ENCODE measurements at regions not wholly inside any gene's neighbourhood (a gene's known extent, or its start where the extent isn't known, plus 50 kb on each side); places are given as distances from the start of the nearest gene placed in this dataset.
"Not testable (repeated sequence)": the region's sequence is repeated elsewhere in the genome, so short reads cannot be mapped to it uniquely, and the experiment has no call there.

DNA sequence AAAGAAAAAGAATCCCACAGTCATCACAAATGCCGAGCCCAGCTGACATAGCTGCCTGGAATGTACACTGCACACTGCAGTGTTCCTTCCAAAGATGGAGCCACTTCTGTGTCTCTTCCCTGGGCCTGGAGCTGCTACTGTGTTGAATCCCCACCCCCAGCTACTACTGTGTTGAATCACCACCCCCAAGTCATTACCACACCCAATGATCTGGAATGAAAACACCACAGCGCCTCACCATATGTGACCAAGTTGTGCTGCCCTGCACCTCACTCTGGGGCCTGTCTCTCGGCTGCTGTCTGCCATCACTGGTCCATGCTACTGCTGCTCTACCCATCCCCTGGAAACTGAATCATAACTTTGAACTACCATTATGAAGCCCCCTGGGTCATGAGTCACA is 861.2 kb downstream of the UQCRFS1 start:
- Mint-ChIP-seq H3K4me3 (ENCODE audit: low read depth) (no peak overlapping the region), H3K27me3 (ENCODE audit: low read depth) (no peaks in the 10 kb centered on the region), H3K36me3 (ENCODE audit: low read depth) (no peaks in the 10 kb centered on the region), H3K27ac (no peak overlapping the region), H3K9me3 (peaks cover 12% of the 10 kb centered on the region), H3K4me1 (ENCODE audit: low read depth) (no peaks in the 10 kb centered on the region)
- intact Hi-C loops (cut with micrococcal nuclease), result no loop called here
- no peak for DNase-seq (ENCODE audit: low spot score)

DNA sequence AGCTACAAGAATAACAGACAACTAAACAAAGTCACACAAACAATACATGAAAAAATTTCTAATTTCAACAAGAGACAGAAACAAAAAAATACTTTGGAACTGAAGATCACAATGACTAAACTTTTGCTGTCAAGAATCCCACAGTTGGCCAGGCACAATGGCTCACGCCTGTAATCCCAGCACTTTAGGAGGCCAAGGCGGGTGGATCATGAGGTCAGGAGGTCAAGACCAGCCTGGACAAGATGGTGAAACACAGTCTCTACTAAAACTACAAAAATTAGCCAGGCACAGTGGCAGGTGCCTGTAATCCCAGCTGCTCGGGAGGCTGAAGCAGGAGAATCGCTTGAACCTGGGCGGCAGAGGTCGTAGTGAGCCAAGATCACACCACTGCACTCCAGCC is 861.6 kb downstream of the UQCRFS1 start:
- H3K4me3 Mint-ChIP-seq (ENCODE audit: low read depth); DNase-seq (ENCODE audit: low spot score); H3K36me3 Mint-ChIP-seq (ENCODE audit: low read depth); H3K27ac Mint-ChIP-seq; H3K27me3 Mint-ChIP-seq (ENCODE audit: low read depth); intact Hi-C loops (cut with micrococcal nuclease); H3K4me1 Mint-ChIP-seq (ENCODE audit: low read depth): not testable (repeated sequence)
- peaks cover 15% of the 10 kb centered on the region for H3K9me3 Mint-ChIP-seq

DNA sequence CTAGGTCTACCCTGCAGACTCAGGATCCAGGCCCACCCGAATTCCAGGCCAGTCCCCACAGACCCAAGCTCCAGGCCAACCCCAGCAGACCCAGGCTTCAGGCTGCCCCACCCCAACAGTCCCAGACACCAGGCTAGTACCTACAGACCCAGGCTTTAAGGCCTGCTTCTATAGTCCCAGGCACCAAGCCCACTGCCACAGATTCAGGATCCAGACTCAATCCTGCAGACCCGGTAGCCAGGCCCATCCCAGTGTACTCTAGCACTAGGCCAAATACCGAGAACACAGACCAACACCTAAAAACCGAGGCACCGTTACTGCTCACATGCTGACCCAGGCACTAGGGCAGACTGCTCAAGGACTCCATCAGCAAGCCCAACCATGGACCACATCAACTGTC is 862.3 kb downstream of the UQCRFS1 start:
- intact Hi-C loops (cut with micrococcal nuclease), result no loop called here
- no peak for DNase-seq (ENCODE audit: low spot score)
- no peaks in the 10 kb centered on the region for H3K4me1 Mint-ChIP-seq (ENCODE audit: low read depth)
- no peaks in the 10 kb centered on the region for H3K27me3 Mint-ChIP-seq (ENCODE audit: low read depth)
- H3K9me3 Mint-ChIP-seq, result peaks cover 15% of the 10 kb centered on the region
- no peak overlapping the region for H3K27ac Mint-ChIP-seq
- no peaks in the 10 kb centered on the region for H3K36me3 Mint-ChIP-seq (ENCODE audit: low read depth)
- H3K4me3 Mint-ChIP-seq (ENCODE audit: low read depth), result no peak overlapping the region

DNA sequence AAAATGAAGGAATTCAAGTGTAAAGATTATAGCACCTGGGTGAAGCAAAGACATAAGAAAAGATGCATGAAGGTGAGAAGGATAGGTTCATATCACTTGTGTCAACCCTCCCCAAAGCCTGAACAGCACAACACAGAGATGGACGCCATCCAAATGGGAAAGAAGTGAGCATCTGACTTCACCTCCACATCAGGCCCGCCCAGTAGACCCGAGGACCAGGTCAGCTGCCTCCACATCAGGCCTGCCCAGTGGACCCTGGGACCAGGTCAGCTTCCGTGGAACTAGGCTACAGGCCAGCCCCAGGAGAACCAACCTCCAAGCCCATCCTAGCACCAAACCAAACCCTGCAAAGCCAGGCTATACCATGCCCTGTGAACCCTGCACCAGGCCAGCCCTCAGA is 862.9 kb downstream of the UQCRFS1 start:
- Mint-ChIP-seq H3K4me1 (ENCODE audit: low read depth) (no peaks in the 10 kb centered on the region), H3K4me3 (ENCODE audit: low read depth) (no peak overlapping the region), H3K27me3 (ENCODE audit: low read depth) (no peaks in the 10 kb centered on the region), H3K27ac (no peak overlapping the region), H3K36me3 (ENCODE audit: low read depth) (no peaks in the 10 kb centered on the region), H3K9me3 (peaks cover 15% of the 10 kb centered on the region)
- DNase-seq (ENCODE audit: low spot score), result no peak
- intact Hi-C loops (cut with micrococcal nuclease), result no loop called here

DNA sequence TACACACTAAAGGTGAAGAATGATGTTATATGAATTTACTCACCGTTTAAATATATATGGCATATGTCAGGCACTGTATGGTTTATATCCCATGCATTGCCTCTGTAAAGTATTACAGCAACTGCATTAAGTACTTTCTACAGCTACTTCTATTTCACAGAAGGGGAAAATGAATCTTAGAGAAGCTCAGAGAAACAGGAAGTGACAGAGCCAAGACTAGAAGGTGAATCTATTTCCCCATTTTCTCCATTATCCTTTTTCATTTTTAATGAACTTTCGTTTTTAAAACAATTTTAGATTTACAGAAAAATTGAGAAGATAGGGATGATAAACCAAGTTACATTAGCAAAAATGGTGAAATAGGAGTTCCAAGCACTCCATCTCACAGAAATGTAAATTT is 863.3 kb downstream of the UQCRFS1 start:
- Mint-ChIP-seq H3K4me1 (ENCODE audit: low read depth) (no peaks in the 10 kb centered on the region), H3K27ac (no peak overlapping the region), H3K27me3 (ENCODE audit: low read depth) (no peaks in the 10 kb centered on the region), H3K4me3 (ENCODE audit: low read depth) (no peak overlapping the region), H3K36me3 (ENCODE audit: low read depth) (no peaks in the 10 kb centered on the region), H3K9me3 (peaks cover 15% of the 10 kb centered on the region)
- no peak for DNase-seq (ENCODE audit: low spot score)
- intact Hi-C loops (cut with micrococcal nuclease), result no loop called here

DNA sequence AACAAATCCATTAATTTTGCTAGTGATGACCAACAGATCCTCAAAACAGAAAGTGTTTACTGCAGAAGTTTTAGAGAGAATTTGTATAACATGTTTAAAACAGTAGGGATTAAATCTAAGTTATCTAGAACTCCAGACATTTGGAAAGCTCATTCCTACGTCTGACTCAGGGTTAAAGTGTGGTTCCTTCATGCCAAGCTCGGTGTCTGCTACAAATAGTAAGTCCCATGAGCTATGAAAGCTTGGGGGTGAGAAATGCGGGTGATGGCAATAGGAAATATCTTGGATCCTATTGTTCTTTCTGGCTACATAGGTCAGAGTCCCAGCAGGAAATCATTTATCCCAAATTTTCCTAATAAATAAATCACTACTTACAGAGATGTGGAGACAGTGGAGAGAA is 867.1 kb downstream of the UQCRFS1 start:
- Mint-ChIP-seq H3K27ac (no peak overlapping the region), H3K4me1 (ENCODE audit: low read depth) (no peaks in the 10 kb centered on the region), H3K9me3 (peaks cover 10% of the 10 kb centered on the region), H3K27me3 (ENCODE audit: low read depth) (no peaks in the 10 kb centered on the region), H3K36me3 (ENCODE audit: low read depth) (no peaks in the 10 kb centered on the region), H3K4me3 (ENCODE audit: low read depth) (no peak overlapping the region)
- intact Hi-C loops (cut with micrococcal nuclease), result no loop called here
- DNase-seq (ENCODE audit: low spot score), result no peak

DNA sequence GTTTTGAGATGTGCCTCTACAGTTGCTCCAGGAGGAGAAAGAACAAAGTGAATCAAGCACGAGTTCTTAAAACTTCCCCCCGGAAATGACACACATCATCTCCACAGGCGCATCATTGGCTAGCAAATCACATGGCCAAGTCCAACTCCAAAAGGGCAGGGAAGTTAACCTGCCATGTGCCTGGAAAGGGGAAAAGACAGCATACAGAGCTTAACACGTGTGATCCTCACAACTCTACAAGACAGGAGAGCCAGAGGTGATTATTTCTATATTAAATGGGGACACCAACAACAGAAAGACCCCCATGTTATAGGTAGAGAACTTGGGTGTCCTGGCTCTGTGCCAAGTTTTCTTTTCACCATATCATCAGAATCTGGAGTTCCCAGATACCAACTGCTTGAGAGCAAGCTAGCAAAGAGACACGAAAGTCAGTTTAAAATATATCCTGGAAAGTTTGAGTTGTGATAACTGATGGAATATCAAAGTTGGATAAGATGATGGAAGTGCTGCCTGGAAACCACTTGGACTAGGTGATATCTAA is 871.1 kb downstream of the UQCRFS1 start:
- no peaks in the 10 kb centered on the region for H3K36me3 Mint-ChIP-seq (ENCODE audit: low read depth)
- H3K27ac Mint-ChIP-seq, result no peak overlapping the region
- H3K9me3 Mint-ChIP-seq, result peaks cover 27% of the 10 kb centered on the region
- no peaks in the 10 kb centered on the region for H3K4me1 Mint-ChIP-seq (ENCODE audit: low read depth)
- H3K4me3 Mint-ChIP-seq (ENCODE audit: low read depth), result no peak overlapping the region
- no peaks in the 10 kb centered on the region for H3K27me3 Mint-ChIP-seq (ENCODE audit: low read depth)
- intact Hi-C loops (cut with micrococcal nuclease), result no loop called here
- DNase-seq (ENCODE audit: low spot score), result no peak

DNA sequence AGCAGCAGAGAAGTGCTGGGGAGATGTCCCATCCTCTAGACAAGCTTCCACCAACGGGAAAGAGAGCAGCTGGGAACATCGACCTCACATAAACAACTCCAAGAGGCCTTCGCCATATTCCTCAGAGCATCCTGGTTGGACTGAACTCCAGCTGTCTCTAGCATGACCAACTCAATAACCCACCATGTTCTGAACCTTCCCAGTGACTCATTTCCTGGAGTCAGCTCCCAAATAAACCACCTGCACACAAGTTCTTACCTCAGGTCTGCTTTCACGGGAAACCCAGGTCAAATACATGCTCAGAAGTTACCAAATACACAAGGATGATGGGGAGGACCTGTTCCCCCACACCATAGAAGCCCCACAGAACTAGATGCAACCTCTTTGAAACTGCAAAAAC is 878.5 kb downstream of the UQCRFS1 start:
- intact Hi-C loops (cut with micrococcal nuclease), result no loop called here
- Mint-ChIP-seq H3K27me3 (ENCODE audit: low read depth) (no peaks in the 10 kb centered on the region), H3K9me3 (peaks cover 11% of the 10 kb centered on the region), H3K4me1 (ENCODE audit: low read depth) (no peaks in the 10 kb centered on the region), H3K4me3 (ENCODE audit: low read depth) (no peak overlapping the region), H3K27ac (no peak overlapping the region), H3K36me3 (ENCODE audit: low read depth) (no peaks in the 10 kb centered on the region)
- DNase-seq (ENCODE audit: low spot score), result no peak

DNA sequence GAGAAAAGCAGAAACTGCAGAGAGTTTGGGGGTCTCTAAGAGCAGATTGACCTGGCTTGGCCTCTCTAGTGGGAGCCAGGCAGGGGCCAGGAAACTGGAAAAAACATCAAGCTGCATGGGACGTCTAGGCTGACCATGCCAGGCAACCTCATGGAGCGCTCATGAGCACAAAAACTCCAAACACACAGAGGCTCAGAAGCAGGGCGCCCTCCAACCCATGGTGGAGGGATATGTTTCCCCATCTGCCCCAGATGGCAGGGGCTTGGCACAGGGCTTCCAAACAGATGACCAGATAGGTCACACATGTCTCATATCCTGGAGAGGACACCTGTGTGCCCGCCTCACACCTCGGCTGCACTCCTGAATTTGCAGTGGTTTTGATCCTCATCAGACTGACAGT is 879.0 kb downstream of the UQCRFS1 start:
- H3K27me3 Mint-ChIP-seq (ENCODE audit: low read depth), result no peaks in the 10 kb centered on the region
- H3K27ac Mint-ChIP-seq, result no peak overlapping the region
- H3K36me3 Mint-ChIP-seq (ENCODE audit: low read depth), result no peaks in the 10 kb centered on the region
- intact Hi-C loops (cut with micrococcal nuclease), result no loop called here
- H3K9me3 Mint-ChIP-seq, result peaks cover 7% of the 10 kb centered on the region
- H3K4me1 Mint-ChIP-seq (ENCODE audit: low read depth), result no peaks in the 10 kb centered on the region
- no peak overlapping the region for H3K4me3 Mint-ChIP-seq (ENCODE audit: low read depth)
- DNase-seq (ENCODE audit: low spot score), result no peak

DNA sequence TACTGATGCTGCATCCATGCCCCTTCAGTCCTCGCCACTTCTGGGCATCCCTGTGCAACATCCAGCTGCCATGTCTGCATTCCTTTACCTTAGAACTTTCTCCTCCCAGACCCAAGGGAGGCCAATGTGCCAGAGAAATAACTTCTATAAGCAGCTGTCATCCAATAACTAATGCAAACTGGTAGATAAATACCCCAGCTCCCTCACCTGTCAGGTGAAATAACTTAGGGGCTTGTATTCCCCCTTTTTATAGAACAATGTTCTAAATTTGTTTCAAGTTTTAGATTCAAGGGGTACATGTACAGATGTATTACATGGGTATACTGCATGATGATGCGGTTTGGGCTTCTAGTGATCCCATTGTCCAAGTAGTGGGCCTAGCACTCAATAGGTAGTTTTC is 880.1 kb downstream of the UQCRFS1 start:
- intact Hi-C loops (cut with micrococcal nuclease), result no loop called here
- no peaks in the 10 kb centered on the region for H3K36me3 Mint-ChIP-seq (ENCODE audit: low read depth)
- DNase-seq (ENCODE audit: low spot score), result no peak
- H3K27me3 Mint-ChIP-seq (ENCODE audit: low read depth), result no peaks in the 10 kb centered on the region
- no peak overlapping the region for H3K27ac Mint-ChIP-seq
- no peak overlapping the region for H3K4me3 Mint-ChIP-seq (ENCODE audit: low read depth)
- no peaks in the 10 kb centered on the region for H3K4me1 Mint-ChIP-seq (ENCODE audit: low read depth)
- peaks cover 4% of the 10 kb centered on the region for H3K9me3 Mint-ChIP-seq

DNA sequence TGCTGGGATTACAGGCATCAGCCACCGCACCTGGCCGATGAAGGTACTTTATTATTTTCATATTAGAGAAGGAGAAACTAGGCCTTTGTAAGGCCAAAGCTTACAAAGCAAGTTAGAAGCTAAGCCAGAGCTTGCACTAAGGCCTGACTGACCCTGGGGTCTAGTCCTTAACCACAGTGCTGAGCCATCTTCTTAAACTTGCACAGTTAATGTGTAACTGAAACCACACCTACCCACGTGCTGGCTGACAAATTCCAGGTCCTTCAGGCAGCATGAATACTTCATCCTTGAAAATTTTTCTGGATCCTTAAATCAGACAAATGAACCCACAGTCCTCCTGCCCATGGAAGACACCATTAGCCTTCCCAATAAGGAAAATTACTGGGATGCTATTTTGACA is 880.6 kb downstream of the UQCRFS1 start:
- intact Hi-C loops (cut with micrococcal nuclease), result no loop called here
- Mint-ChIP-seq H3K9me3 (peaks cover 4% of the 10 kb centered on the region), H3K4me1 (ENCODE audit: low read depth) (no peaks in the 10 kb centered on the region), H3K36me3 (ENCODE audit: low read depth) (no peaks in the 10 kb centered on the region), H3K4me3 (ENCODE audit: low read depth) (no peak overlapping the region), H3K27me3 (ENCODE audit: low read depth) (no peaks in the 10 kb centered on the region), H3K27ac (no peak overlapping the region)
- DNase-seq (ENCODE audit: low spot score), result no peak

DNA sequence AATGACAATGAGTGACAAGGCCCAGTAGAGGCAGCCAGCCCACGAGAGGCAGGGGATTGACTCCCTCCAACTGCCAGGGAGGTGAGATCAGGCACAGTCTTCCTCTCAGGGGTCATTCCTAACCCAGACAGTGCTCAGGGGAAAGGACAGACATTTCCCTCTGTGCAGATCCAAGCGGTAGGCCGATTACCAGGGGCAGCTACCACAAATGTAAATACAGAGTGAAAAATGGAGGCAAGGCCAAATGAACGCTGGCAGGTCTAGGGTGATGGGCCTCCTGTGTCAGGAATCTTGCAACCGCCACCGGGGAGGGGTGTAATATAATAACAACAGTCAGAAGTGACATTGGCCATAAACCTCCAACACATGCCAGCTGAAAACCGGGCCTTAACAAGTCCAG is 881.4 kb downstream of the UQCRFS1 start:
- H3K27ac Mint-ChIP-seq, result no peak overlapping the region
- H3K9me3 Mint-ChIP-seq, result peaks cover 4% of the 10 kb centered on the region
- no peaks in the 10 kb centered on the region for H3K36me3 Mint-ChIP-seq (ENCODE audit: low read depth)
- H3K27me3 Mint-ChIP-seq (ENCODE audit: low read depth), result no peaks in the 10 kb centered on the region
- no peak overlapping the region for H3K4me3 Mint-ChIP-seq (ENCODE audit: low read depth)
- H3K4me1 Mint-ChIP-seq (ENCODE audit: low read depth), result no peaks in the 10 kb centered on the region
- DNase-seq (ENCODE audit: low spot score), result no peak
- intact Hi-C loops (cut with micrococcal nuclease), result no loop called here

DNA sequence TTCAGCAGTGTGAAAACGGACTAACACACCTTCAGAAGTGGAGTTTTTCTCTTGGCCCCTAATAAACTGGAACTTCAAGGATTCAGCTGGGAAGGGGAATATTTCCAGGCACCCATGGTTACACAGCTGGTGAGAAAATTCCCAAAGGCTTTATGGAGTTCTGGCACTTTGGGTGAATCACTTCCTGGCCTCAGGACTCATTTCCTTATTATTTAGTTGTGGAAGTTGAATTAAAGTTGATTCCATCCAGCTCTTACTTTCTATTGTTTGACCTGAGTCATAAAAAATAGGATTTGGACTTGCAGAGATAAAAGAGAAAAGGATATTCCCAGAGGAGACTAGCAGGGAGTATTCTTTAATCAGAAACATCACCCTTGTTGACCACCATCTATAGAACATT is 882.1 kb downstream of the UQCRFS1 start:
- intact Hi-C loops (cut with micrococcal nuclease), result no loop called here
- Mint-ChIP-seq H3K4me1 (ENCODE audit: low read depth) (no peaks in the 10 kb centered on the region), H3K4me3 (ENCODE audit: low read depth) (no peak overlapping the region), H3K9me3 (no peaks in the 10 kb centered on the region), H3K27ac (no peak overlapping the region), H3K36me3 (ENCODE audit: low read depth) (no peaks in the 10 kb centered on the region), H3K27me3 (ENCODE audit: low read depth) (no peaks in the 10 kb centered on the region)
- DNase-seq (ENCODE audit: low spot score), result no peak

DNA sequence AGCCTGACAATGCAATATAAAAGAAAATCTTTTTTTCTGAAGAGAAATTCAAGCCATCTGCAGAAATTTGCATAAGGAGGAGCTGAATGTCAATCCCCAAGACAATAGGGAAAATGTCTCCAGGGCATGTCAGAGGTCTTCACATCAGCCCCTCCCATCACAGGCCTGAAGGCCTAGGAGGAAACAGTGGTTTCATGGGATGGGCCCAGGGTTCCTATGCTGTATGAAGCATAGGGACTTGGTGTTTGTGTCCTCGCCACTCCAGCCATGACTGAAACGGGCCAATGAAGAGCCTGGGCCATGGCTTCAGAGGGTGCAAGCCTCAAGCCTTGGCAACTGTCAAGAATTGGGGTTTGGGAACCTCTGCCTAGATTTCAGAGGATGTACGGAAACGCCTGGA is 883.5 kb downstream of the UQCRFS1 start:
- Mint-ChIP-seq H3K27ac (no peak overlapping the region), H3K36me3 (ENCODE audit: low read depth) (no peaks in the 10 kb centered on the region), H3K4me1 (ENCODE audit: low read depth) (no peaks in the 10 kb centered on the region), H3K9me3 (no peaks in the 10 kb centered on the region), H3K4me3 (ENCODE audit: low read depth) (no peak overlapping the region), H3K27me3 (ENCODE audit: low read depth) (no peaks in the 10 kb centered on the region)
- intact Hi-C loops (cut with micrococcal nuclease), result no loop called here
- no peak for DNase-seq (ENCODE audit: low spot score)
